ENCODE measurements at regions not wholly inside any gene's neighbourhood (a gene's known extent, or its start where the extent isn't known, plus 50 kb on each side); places are given as distances from the start of the nearest gene placed in this dataset.

DNA sequence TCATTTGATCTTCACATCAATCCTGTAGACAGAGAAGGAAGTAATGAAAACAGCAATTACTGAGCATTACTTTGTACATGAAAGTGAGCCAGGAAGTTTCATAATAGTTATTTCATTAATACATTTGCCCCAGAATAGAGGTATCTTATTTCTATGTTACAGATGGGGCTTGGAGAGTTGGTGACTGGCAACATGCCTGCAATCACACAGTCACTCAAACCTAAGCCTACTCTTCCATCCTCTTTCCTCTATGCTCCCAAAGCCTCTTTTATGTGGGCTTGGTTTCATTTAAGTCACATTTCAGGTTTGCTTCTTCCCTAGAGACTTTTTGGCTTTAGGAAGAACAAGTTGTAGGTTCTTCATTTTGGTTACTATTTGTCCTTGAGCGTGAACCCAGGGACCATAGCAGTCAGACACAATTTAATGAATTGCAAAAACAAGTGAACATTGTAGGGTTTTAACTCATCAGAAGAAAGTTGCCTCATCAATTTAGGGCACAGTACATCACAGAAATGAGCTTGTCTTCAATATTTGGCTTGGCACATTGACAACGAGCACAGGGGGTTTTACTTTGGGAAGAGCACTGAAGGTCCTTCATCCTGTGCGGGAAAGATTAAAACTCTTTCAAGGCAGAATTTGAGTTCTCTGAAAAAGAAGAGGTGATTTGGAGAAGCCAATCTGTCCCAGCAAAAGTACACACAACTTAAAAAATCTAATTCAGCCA lies 381.1 kb downstream of the TMEM38B start:
- Histone ChIP-seq H3K9me3 (ENCODE audit: control insufficient read depth in 4 of 4, low read length in 3 of 4) (no peaks in the 10 kb centered on the region), H3K27ac (ENCODE audit: low read depth in 1 of 2, low read length in 2 of 2) (no peak overlapping the region), H3K4me1 (ENCODE audit: control insufficient read depth in 4 of 4, insufficient read depth in 4 of 4, low read length in 3 of 4) (peaks cover 4 to 18% (median 11%) of the 10 kb centered on the region in 4 donors), H3K4me3 (ENCODE audit: low read depth in 1 of 3, low read length in 3 of 3) (no peak overlapping the region), H3K36me3 (ENCODE audit: control insufficient read depth in 4 of 4, insufficient read depth in 3 of 4, low read depth in 1 of 4, low read length in 3 of 4) (no peaks in the 10 kb centered on the region), H3K27me3 (ENCODE audit: control insufficient read depth in 4 of 4, insufficient read depth in 4 of 4, low read length in 3 of 4) (no peaks in the 10 kb centered on the region), H3K9ac (ENCODE audit: low read depth in 1 of 2, low read length in 2 of 2) (no peak overlapping the region)
- no peak for TF ChIP-seq HNF4A (conservative IDR thresholded peaks at IDR 0.05)
- no peak for TF ChIP-seq FOXA2 (IDR thresholded peaks at IDR 0.05)
- TF ChIP-seq, protein P1, sequence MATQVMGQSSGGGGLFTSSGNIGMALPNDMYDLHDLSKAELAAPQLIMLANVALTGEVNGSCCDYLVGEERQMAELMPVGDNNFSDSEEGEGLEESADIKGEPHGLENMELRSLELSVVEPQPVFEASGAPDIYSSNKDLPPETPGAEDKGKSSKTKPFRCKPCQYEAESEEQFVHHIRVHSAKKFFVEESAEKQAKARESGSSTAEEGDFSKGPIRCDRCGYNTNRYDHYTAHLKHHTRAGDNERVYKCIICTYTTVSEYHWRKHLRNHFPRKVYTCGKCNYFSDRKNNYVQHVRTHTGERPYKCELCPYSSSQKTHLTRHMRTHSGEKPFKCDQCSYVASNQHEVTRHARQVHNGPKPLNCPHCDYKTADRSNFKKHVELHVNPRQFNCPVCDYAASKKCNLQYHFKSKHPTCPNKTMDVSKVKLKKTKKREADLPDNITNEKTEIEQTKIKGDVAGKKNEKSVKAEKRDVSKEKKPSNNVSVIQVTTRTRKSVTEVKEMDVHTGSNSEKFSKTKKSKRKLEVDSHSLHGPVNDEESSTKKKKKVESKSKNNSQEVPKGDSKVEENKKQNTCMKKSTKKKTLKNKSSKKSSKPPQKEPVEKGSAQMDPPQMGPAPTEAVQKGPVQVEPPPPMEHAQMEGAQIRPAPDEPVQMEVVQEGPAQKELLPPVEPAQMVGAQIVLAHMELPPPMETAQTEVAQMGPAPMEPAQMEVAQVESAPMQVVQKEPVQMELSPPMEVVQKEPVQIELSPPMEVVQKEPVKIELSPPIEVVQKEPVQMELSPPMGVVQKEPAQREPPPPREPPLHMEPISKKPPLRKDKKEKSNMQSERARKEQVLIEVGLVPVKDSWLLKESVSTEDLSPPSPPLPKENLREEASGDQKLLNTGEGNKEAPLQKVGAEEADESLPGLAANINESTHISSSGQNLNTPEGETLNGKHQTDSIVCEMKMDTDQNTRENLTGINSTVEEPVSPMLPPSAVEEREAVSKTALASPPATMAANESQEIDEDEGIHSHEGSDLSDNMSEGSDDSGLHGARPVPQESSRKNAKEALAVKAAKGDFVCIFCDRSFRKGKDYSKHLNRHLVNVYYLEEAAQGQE (IDR thresholded peaks at IDR 0.05): no peak
- no peak for TF ChIP-seq SP1 (IDR thresholded peaks at IDR 0.05)
- TF ChIP-seq, protein P2, sequence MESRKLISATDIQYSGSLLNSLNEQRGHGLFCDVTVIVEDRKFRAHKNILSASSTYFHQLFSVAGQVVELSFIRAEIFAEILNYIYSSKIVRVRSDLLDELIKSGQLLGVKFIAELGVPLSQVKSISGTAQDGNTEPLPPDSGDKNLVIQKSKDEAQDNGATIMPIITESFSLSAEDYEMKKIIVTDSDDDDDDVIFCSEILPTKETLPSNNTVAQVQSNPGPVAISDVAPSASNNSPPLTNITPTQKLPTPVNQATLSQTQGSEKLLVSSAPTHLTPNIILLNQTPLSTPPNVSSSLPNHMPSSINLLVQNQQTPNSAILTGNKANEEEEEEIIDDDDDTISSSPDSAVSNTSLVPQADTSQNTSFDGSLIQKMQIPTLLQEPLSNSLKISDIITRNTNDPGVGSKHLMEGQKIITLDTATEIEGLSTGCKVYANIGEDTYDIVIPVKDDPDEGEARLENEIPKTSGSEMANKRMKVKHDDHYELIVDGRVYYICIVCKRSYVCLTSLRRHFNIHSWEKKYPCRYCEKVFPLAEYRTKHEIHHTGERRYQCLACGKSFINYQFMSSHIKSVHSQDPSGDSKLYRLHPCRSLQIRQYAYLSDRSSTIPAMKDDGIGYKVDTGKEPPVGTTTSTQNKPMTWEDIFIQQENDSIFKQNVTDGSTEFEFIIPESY (IDR thresholded peaks at IDR 0.05): no peak
- TF ChIP-seq GABPA (IDR thresholded peaks at IDR 0.05 in 1 of 2, conservative IDR thresholded peaks at IDR 0.05 in 1 of 2): no peak
- no peak for TF ChIP-seq FOXA1 (IDR thresholded peaks at IDR 0.05)
- TF ChIP-seq, protein P3, sequence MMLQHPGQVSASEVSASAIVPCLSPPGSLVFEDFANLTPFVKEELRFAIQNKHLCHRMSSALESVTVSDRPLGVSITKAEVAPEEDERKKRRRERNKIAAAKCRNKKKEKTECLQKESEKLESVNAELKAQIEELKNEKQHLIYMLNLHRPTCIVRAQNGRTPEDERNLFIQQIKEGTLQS (IDR thresholded peaks at IDR 0.05): no peak
- TF ChIP-seq RXRA (IDR thresholded peaks at IDR 0.05): no peak
- TF ChIP-seq RAD21 (IDR thresholded peaks at IDR 0.05): no peak
- TF ChIP-seq HNF4G (IDR thresholded peaks at IDR 0.05): no peak
- TF ChIP-seq, protein P4, sequence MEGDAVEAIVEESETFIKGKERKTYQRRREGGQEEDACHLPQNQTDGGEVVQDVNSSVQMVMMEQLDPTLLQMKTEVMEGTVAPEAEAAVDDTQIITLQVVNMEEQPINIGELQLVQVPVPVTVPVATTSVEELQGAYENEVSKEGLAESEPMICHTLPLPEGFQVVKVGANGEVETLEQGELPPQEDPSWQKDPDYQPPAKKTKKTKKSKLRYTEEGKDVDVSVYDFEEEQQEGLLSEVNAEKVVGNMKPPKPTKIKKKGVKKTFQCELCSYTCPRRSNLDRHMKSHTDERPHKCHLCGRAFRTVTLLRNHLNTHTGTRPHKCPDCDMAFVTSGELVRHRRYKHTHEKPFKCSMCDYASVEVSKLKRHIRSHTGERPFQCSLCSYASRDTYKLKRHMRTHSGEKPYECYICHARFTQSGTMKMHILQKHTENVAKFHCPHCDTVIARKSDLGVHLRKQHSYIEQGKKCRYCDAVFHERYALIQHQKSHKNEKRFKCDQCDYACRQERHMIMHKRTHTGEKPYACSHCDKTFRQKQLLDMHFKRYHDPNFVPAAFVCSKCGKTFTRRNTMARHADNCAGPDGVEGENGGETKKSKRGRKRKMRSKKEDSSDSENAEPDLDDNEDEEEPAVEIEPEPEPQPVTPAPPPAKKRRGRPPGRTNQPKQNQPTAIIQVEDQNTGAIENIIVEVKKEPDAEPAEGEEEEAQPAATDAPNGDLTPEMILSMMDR (IDR thresholded peaks at IDR 0.05; ENCODE audit: low read depth, low read length, missing input control): no peak
- no peak for TF ChIP-seq YY1 (IDR thresholded peaks at IDR 0.05)
- no peak for TF ChIP-seq EGR1 (IDR thresholded peaks at IDR 0.05; ENCODE audit: low read depth in 2 of 2)
- TF ChIP-seq NR2F2 (IDR thresholded peaks at IDR 0.05): no peak
- TF ChIP-seq, protein P5, sequence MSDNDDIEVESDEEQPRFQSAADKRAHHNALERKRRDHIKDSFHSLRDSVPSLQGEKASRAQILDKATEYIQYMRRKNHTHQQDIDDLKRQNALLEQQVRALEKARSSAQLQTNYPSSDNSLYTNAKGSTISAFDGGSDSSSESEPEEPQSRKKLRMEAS (IDR thresholded peaks at IDR 0.05): no peak
- TF ChIP-seq TAF1 (conservative IDR thresholded peaks at IDR 0.05): no peak
- TF ChIP-seq JUND (IDR thresholded peaks at IDR 0.05): no peak
- 47% methylated on average over 3 of the region's 3 CpGs for WGBS
- DNase-seq (ENCODE audit: low spot score): no peak

Measured in liver (tissue), 8 donors.